Hepatocyte (in vitro differentiated cells): ENCODE measurements at regions not wholly inside any gene's neighbourhood (a gene's known extent, or its start where the extent isn't known, plus 50 kb on each side); places are given as distances from the start of the nearest gene placed in this dataset.

Source experiments
- DNase-seq: peaks from one replicate; pipeline ENCODE4 v3.0.0-alpha.2; 2016; ENCODE audit warnings: low spot score
- H2AFZ ChIP-seq: fragments of 200-600 bp; sonication (generic); 2 replicates; pipeline ENCODE4 v1.6.0; 2016; ENCODE audit warnings: antibody characterized with exemption, mild to moderate bottlenecking
- H3K27ac ChIP-seq: fragments of 200-600 bp; sonication (generic); 2 replicates; pipeline ENCODE4 v1.5.1; 2016; ENCODE audit warnings: mild to moderate bottlenecking
- H3K27me3 ChIP-seq: fragments of 200-600 bp; sonication (generic); 2 replicates; pipeline ENCODE4 v1.6.1; 2016
- H3K36me3 ChIP-seq: fragments of 200-600 bp; sonication (generic); replicated peaks from 2 replicates; pipeline ENCODE4 v1.5.1; 2016; ENCODE audit warnings: low read depth; ENCODE audit not compliant: insufficient read depth
- H3K4me1 ChIP-seq: fragments of 200-600 bp; sonication (generic); 2 replicates; pipeline ENCODE4 v1.5.1; 2016; ENCODE audit warnings: mild to moderate bottlenecking, moderate library complexity; ENCODE audit not compliant: insufficient read depth
- H3K4me2 ChIP-seq: fragments of 200-600 bp; sonication (generic); 2 replicates; pipeline ENCODE4 v1.6.0; 2016
- H3K4me3 ChIP-seq: fragments of 200-600 bp; sonication (generic); 2 replicates; pipeline ENCODE4 v1.5.1; 2016; ENCODE audit warnings: mild to moderate bottlenecking
- H3K79me2 ChIP-seq: fragments of 200-600 bp; sonication (generic); 2 replicates; pipeline ENCODE4 v1.6.0; 2017; ENCODE audit warnings: mild to moderate bottlenecking
- H3K9me2 ChIP-seq: fragments of 200-600 bp; sonication (generic); replicated peaks from 2 replicates; pipeline ENCODE4 v1.6.0; 2017; ENCODE audit warnings: mild to moderate bottlenecking; ENCODE audit not compliant: insufficient read depth
- H3K9me3 ChIP-seq: fragments of 200-600 bp; sonication (generic); 2 replicates; pipeline ENCODE4 v1.5.1; 2016; ENCODE audit warnings: low read depth, mild to moderate bottlenecking
- H4K20me1 ChIP-seq: fragments of 200-600 bp; sonication (generic); 2 replicates; pipeline ENCODE4 v1.6.0; 2016; ENCODE audit warnings: mild to moderate bottlenecking; ENCODE audit not compliant: insufficient read depth, poor library complexity, severe bottlenecking
- EZH2 ChIP-seq: fragments of 200-600 bp; sonication (generic); IDR thresholded peaks from 2 replicates; pipeline ENCODE4 v1.6.1; 2016; ENCODE audit warnings: antibody characterized with exemption, mild to moderate bottlenecking, borderline replicate concordance
- EZH2phosphoT487 ChIP-seq: fragments of 200-600 bp; sonication (generic); IDR thresholded peaks from one replicate; pipeline ENCODE4 v1.6.1; 2018; ENCODE audit warnings: antibody characterized with exemption, mild to moderate bottlenecking, low read depth, moderate library complexity; ENCODE audit not compliant: unreplicated experiment, severe bottlenecking
- WGBS: methylation state at CpG from one replicate; pipeline ENCODE4 v1.1.6; 2016; ENCODE audit warnings: low lambda C conversion rate; ENCODE audit errors: missing lambda C conversion rate; 5-methylcytosine and 5-hydroxymethylcytosine counted together
- TF ChIP-seq, protein P1 (sequence below): fragments of 200-600 bp; sonication (generic); IDR thresholded peaks from 2 replicates; pipeline ENCODE4 v1.5.1; 2016; ENCODE audit warnings: antibody characterized with exemption, mild to moderate bottlenecking; ENCODE audit not compliant: poor library complexity

DNA sequence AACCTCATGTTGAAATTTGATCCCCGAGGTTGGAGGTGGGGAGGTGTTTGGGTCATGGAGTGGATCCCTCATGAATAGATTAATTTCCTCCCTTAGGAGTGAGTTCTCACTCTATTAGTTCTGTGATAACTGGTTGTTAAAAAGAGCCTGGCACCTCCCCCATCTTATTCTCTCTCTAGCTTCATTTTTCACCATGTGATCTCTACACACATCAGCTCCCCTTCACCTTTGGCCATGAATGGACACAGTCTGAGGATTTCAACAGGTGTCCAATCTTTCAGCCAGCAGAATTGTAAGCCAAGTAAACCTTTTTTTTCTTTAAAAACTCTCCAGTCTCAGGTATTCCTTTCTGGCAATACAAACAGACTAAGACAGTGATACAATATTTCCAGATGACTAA lies 602.0 kb upstream of the FAM98A start:
- H3K9me3 ChIP-seq = no peaks in the 10 kb centered on the region
- H3K4me3 ChIP-seq = no peak overlapping the region
- no peak overlapping the region for H3K27ac ChIP-seq
- no peak for DNase-seq
- no peak for TF ChIP-seq EZH2
- TF ChIP-seq, protein P1, sequence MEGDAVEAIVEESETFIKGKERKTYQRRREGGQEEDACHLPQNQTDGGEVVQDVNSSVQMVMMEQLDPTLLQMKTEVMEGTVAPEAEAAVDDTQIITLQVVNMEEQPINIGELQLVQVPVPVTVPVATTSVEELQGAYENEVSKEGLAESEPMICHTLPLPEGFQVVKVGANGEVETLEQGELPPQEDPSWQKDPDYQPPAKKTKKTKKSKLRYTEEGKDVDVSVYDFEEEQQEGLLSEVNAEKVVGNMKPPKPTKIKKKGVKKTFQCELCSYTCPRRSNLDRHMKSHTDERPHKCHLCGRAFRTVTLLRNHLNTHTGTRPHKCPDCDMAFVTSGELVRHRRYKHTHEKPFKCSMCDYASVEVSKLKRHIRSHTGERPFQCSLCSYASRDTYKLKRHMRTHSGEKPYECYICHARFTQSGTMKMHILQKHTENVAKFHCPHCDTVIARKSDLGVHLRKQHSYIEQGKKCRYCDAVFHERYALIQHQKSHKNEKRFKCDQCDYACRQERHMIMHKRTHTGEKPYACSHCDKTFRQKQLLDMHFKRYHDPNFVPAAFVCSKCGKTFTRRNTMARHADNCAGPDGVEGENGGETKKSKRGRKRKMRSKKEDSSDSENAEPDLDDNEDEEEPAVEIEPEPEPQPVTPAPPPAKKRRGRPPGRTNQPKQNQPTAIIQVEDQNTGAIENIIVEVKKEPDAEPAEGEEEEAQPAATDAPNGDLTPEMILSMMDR = no peak
- TF ChIP-seq EZH2phosphoT487 = no peak
- no peaks in the 10 kb centered on the region for H3K27me3 ChIP-seq
- no peaks in the 10 kb centered on the region for H3K9me2 ChIP-seq
- no peaks in the 10 kb centered on the region for H3K36me3 ChIP-seq
- no peaks in the 10 kb centered on the region for H3K4me1 ChIP-seq
- H2AFZ ChIP-seq = no peak overlapping the region
- no peaks in the 10 kb centered on the region for H4K20me1 ChIP-seq
- no peaks in the 10 kb centered on the region for H3K79me2 ChIP-seq
- WGBS = 92% methylated on average over 1 of the region's 1 CpG
- H3K4me2 ChIP-seq = no peak overlapping the region

DNA sequence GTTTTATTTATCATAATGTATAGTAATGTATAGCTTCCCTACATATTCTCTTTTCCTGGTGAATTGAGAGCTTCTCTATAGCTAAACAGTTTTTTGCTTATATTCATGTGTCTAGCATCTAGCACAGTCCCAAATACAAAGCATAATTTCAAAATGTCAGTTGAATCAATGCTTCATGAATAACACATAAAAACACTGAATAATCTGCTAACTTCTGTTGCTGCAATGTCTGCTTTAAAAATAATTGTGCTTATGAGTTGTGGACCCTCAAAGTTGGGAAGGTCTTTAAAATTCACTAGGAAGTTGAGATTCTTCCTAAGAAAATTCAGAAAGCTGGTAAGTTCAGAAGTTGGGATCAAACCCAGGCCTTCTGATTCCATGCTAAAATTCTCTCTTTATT lies 600.9 kb upstream of the FAM98A start:
- Histone ChIP-seq H2AFZ (no peak overlapping the region), H3K4me2 (no peak overlapping the region), H4K20me1 (no peaks in the 10 kb centered on the region), H3K4me3 (no peak overlapping the region), H3K27ac (no peak overlapping the region), H3K9me3 (no peaks in the 10 kb centered on the region), H3K79me2 (no peaks in the 10 kb centered on the region), H3K4me1 (no peaks in the 10 kb centered on the region), H3K27me3 (no peaks in the 10 kb centered on the region), H3K9me2 (no peaks in the 10 kb centered on the region), H3K36me3 (no peaks in the 10 kb centered on the region)
- TF ChIP-seq EZH2 (no peak), EZH2phosphoT487 (no peak)
- DNase-seq = no peak

DNA sequence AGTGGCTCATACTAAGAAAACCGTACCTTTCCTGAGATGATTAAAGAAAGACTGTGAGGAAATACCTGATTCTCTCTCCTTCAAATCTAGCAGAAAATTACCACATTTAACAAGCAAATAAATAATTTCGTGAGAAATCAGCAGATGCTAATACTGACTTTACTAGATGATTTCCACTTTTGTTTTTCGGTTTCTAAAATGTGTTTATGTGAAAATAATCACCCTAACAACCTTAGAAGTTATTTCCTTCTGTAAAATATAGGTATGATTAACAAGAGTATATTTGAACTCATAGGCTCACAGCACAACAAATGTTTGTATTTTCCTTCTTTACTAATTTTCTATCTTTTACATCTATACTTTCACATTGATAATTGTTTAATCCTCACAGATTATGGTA lies 594.1 kb upstream of the FAM98A start:
- Histone ChIP-seq H3K79me2 (no peaks in the 10 kb centered on the region), H3K36me3 (no peaks in the 10 kb centered on the region), H2AFZ (no peak overlapping the region), H3K9me2 (no peaks in the 10 kb centered on the region), H3K27me3 (no peaks in the 10 kb centered on the region), H3K27ac (no peak overlapping the region), H3K4me1 (no peaks in the 10 kb centered on the region), H3K4me2 (no peak overlapping the region), H3K9me3 (no peaks in the 10 kb centered on the region), H3K4me3 (no peak overlapping the region), H4K20me1 (no peaks in the 10 kb centered on the region)
- DNase-seq = no peak
- 85% methylated on average over 3 of the region's 3 CpGs for WGBS
- TF ChIP-seq, protein P1 = no peak
- no peak for TF ChIP-seq EZH2
- no peak for TF ChIP-seq EZH2phosphoT487

DNA sequence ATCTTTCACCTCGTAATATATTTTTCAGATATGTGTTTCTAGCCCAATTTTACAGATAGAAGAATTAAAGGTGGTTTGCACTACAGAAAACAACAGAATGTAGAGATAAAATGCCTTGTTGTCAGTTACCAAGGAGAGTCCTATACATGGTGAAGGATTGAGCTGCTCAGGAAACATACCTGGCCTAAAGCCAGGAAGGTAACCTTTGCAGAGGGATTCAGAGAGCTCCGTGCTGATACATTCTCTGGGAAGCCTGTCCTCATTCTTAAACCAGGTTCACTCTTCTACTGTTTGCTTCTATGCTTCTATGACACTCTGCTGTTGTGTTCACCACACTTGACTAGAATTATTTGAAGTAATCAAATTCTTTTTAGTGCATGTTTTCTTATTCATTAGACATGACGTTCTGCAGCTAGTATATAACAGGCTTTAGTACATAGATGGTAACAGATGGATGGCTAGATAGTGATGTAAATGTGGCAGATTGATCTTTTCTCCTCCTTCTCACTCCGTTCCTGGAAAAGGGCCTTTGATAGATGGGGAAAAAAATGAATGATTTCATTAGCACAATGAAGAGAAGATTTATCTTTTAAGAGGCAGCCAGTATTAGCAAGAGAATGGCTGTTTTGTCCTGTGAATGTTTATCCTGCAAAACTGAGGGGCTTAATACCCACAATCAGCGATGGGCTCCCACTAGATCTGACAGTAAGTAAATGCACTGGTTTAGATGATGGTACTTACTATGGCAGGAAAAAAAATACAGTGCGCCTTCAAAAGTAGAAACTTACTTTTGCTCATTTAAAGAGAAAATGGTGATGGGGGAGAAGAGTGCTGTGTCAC lies 589.6 kb upstream of the FAM98A start:
- Histone ChIP-seq H4K20me1 (no peaks in the 10 kb centered on the region), H3K9me3 (no peaks in the 10 kb centered on the region), H3K4me2 (no peak overlapping the region), H3K36me3 (no peaks in the 10 kb centered on the region), H3K79me2 (no peaks in the 10 kb centered on the region), H3K9me2 (no peaks in the 10 kb centered on the region), H2AFZ (no peak overlapping the region), H3K4me3 (no peak overlapping the region), H3K4me1 (no peaks in the 10 kb centered on the region), H3K27ac (no peak overlapping the region), H3K27me3 (no peaks in the 10 kb centered on the region)
- no peak for TF ChIP-seq EZH2
- TF ChIP-seq, protein P1 = no peak
- TF ChIP-seq EZH2phosphoT487 = no peak
- WGBS = 66% methylated on average over 6 of the region's 6 CpGs
- no peak for DNase-seq
